Coronary artery (tissue), 2 donors: ENCODE measurements at regions not wholly inside any gene's neighbourhood (a gene's known extent, or its start where the extent isn't known, plus 50 kb on each side); places are given as distances from the start of the nearest gene placed in this dataset.

Experiments used
- DNase-seq: peaks from one replicate; pipeline ENCODE4 v3.0.0-alpha.2; 2017; ENCODE audit warnings: low spot score
- H3K27ac ChIP-seq, 2 donors: fragments of 200-600 bp; sonication (generic); one replicate each; pipeline ENCODE4 v1.5.1; 2016 to 2019
- H3K4me3 ChIP-seq: fragments of 200-600 bp; sonication (generic); 2 replicates; pipeline ENCODE4 v1.5.1; 2016; ENCODE audit warnings: mild to moderate bottlenecking, moderate library complexity
- CTCF ChIP-seq: fragments of 200-600 bp; sonication (generic); IDR thresholded peaks from one replicate; pipeline ENCODE4 v1.5.1; 2019; ENCODE audit warnings: antibody characterized with exemption

DNA sequence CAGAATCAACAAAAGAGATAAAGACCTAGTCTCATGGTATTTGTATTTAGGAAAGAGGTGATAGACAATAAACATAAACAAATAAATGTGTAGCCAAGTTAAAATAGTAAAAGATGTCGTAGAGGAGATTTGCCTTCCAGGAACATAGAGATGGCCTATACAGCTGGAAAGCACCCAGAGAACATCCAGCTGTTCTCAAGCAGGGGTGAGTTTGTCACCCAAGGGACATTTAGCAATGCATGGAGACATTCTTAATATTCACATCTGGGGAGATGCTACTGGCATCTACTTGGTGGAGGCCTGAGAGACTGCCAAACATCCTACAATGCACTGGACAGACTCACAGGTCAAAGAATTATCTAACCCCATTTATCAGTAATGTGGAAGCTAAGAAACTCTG is 88.3 kb downstream of the C11orf87 start:
- TF ChIP-seq CTCF, result no peak
- H3K27ac ChIP-seq, result no peak overlapping the region
- no peak for DNase-seq
- no peak overlapping the region for H3K4me3 ChIP-seq

DNA sequence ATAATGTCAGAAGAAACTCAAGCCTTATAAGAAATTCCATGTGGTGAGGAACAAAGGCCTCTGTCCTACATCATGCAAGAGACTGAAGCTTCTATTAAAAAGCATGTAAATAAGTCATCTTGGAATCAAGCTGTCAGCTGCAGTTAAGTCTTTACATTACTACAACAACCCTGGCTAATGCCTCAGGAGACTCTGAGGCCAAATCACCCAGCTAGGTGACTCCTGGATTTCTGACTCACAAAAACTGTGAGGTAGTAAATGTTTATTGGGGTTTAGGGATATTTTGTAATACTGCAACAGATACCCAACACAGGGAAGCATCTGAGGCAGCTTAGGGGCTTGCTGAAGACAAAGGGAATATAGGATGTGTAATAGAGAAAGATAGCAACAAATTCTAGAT is 89.6 kb downstream of the C11orf87 start:
- no peak for DNase-seq
- H3K27ac ChIP-seq, result no peak overlapping the region
- H3K4me3 ChIP-seq, result no peak overlapping the region
- TF ChIP-seq CTCF, result no peak

DNA sequence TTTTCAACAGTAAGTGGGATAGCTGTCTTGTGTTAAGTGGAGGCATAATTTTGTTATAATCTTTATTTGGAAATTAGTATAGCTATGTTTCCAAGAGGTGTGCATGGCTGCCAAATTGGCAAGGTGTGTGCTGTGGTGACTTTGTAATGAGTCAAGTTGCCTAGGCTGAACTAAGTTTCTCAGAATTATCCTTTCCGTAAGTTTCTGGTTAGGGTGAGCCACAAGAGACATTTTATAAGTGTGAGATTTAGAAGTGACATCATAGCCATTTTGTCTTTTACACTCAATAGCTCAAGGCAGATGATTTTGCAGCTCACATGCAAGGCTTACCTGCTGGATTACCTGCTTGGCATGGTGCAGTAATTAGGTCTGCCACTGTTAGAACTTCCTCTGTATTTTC is 90.3 kb downstream of the C11orf87 start:
- H3K4me3 ChIP-seq, result no peak overlapping the region
- TF ChIP-seq CTCF, result no peak
- DNase-seq, result no peak
- H3K27ac ChIP-seq, result no peak overlapping the region

DNA sequence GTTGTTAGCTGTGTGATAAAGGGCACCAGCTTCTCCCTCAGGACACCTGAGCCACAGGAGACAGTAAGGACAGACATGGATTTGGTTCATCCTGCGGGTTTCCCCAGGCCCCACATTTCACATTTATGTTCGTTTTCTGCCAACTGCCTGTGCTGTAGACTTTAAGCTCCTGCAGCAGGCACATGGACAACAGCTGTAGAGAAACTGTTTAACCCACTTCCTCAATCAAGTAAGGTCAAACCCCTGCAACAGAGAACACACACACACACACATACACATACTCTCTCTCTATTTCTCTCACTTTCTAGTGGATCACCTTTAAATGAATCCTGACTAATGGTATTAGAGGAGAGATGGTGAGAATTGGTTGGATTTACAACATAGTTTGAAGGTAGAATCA is 90.7 kb downstream of the C11orf87 start:
- no peak for DNase-seq
- no peak for TF ChIP-seq CTCF
- H3K4me3 ChIP-seq, result no peak overlapping the region
- H3K27ac ChIP-seq, result no peak overlapping the region

DNA sequence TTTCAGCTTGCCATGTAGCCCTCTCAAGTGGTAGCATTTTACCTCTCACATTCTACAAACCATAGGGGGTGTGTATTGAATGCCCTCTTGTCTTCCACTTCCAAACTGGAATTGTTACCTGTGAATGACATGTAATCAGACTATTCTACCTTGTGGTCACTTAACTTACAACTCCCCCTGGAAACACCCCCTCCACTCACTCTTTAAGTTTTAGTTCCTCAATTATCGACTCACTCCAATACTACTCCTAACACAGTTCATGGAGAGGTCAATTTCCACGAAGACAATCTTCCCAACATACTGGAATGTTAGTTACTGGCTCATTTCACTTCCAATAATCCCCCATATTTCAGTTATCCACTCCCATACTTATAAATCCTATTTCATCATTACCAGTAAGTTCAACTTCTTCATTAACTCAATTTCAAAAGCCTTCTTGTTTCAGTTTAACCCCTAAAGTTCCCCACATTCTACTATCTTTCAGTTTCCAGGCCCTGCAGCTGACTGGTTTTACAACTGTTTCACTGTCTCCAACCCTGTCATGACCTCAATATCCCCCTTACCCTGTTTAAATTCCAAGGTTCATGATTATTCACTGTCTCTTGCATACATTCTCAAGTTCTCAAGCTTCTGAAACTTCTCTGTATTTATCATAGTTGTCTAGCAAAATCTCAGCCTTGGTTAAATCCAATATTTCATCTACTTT is 92.5 kb downstream of the C11orf87 start:
- no peak for TF ChIP-seq CTCF
- H3K27ac ChIP-seq, result no peak overlapping the region
- H3K4me3 ChIP-seq, result no peak overlapping the region
- no peak for DNase-seq

GRCh38 chr11:109519253-109519652 is 97.3 kb downstream of the C11orf87 start:
- no peak for DNase-seq
- no peak overlapping the region for H3K27ac ChIP-seq
- TF ChIP-seq CTCF, result no peak

DNA sequence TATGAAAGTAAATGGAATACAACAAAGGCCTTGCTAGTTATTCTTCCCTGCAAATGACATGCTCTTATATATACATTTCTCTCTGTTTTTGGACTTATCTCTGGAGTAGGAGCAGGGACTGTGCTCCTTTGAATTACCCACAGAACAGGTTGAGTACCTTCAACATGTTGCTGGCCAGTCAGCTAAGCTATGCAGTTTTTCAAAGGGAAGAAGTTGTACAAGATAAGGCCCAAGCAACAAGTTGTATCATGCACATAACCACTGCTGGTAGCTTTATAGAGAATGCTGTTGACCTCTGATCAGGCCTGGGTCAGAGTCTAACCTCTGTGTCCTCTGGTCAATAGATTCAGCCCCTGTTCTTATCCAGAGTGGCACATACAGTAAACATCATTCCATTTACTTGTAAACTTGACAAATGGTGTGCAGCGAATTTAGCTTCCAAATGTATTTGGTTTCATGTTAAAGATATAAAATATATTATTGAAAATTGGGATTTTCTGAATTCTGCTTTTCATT is 99.6 kb downstream of the C11orf87 start:
- Histone ChIP-seq H3K27ac (no peak overlapping the region), H3K4me3 (no peak overlapping the region)
- DNase-seq, result no peak
- no peak for TF ChIP-seq CTCF

More at GRCh38 chr11:109519253-109519652, 97.3 kb downstream of the C11orf87 start:
- H3K4me3 ChIP-seq, result no peak overlapping the region
